ENCODE measurements at regions not wholly inside any gene's neighbourhood (a gene's known extent, or its start where the extent isn't known, plus 50 kb on each side); places are given as distances from the start of the nearest gene placed in this dataset.

GRCh38 chr2:180205621-180206235 lies 198.6 kb upstream of the CWC22 start:
- Histone ChIP-seq H3K4me3 (ENCODE audit: low read length in 2 of 2) (no peak overlapping the region), H3K27me3 (ENCODE audit: control insufficient read depth in 2 of 2, insufficient read depth in 2 of 2, low read length in 2 of 2) (no peaks in the 10 kb centered on the region), H3K9me3 (ENCODE audit: control insufficient read depth in 2 of 2, low read length in 2 of 2) (no peaks in the 10 kb centered on the region), H3K4me1 (ENCODE audit: control insufficient read depth in 2 of 2, insufficient read depth in 2 of 2, low read length in 2 of 2) (no peaks in the 10 kb centered on the region), H3K9ac (ENCODE audit: low read depth in 1 of 2, low read length in 2 of 2) (no peak overlapping the region), H3K36me3 (ENCODE audit: control insufficient read depth in 2 of 2, insufficient read depth in 2 of 2, low read length in 2 of 2) (no peaks in the 10 kb centered on the region), H3K27ac (ENCODE audit: low read depth in 2 of 2, low read length in 2 of 2) (no peak overlapping the region)

GRCh38 chr2:180203972-180204371 lies 196.9 kb upstream of the CWC22 start:
- Histone ChIP-seq H3K9ac (ENCODE audit: low read depth in 1 of 2, low read length in 2 of 2) (no peak overlapping the region), H3K36me3 (ENCODE audit: control insufficient read depth in 2 of 2, insufficient read depth in 2 of 2, low read length in 2 of 2) (no peaks in the 10 kb centered on the region), H3K4me1 (ENCODE audit: control insufficient read depth in 2 of 2, insufficient read depth in 2 of 2, low read length in 2 of 2) (no peaks in the 10 kb centered on the region), H3K4me3 (ENCODE audit: low read length in 2 of 2) (no peak overlapping the region), H3K27ac (ENCODE audit: low read depth in 2 of 2, low read length in 2 of 2) (no peak overlapping the region), H3K9me3 (ENCODE audit: control insufficient read depth in 2 of 2, low read length in 2 of 2) (no peaks in the 10 kb centered on the region), H3K27me3 (ENCODE audit: control insufficient read depth in 2 of 2, insufficient read depth in 2 of 2, low read length in 2 of 2) (no peaks in the 10 kb centered on the region)

DNA sequence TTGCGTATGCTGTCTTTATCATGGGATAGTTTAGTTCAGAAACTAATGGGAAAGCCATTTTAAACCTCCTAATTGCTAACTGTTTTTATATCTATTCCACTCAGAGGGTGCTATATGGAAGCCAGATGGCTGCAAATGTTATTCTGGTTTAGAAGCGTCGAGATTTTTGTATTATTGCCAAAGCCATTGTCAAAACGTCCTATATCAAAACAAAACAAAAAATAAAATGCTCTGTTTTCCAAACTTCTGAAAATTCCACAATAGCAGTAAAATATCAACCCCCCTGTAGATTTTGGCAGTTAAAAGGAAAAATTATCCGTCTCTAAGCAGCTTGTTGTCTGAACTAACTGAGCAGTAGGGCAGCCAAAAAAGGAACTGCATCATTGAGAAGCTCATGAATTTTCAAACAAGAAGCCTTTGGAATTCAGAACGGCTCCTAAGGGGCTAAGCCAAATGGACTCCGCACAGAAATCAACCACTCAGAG lies 195.4 kb upstream of the CWC22 start:
- Histone ChIP-seq H3K9me3 (ENCODE audit: control insufficient read depth in 2 of 2, low read length in 2 of 2) (no peaks in the 10 kb centered on the region), H3K27me3 (ENCODE audit: control insufficient read depth in 2 of 2, insufficient read depth in 2 of 2, low read length in 2 of 2) (no peaks in the 10 kb centered on the region), H3K36me3 (ENCODE audit: control insufficient read depth in 2 of 2, insufficient read depth in 2 of 2, low read length in 2 of 2) (no peaks in the 10 kb centered on the region), H3K4me3 (ENCODE audit: low read length in 2 of 2) (no peak overlapping the region), H3K9ac (ENCODE audit: low read depth in 1 of 2, low read length in 2 of 2) (no peak overlapping the region), H3K4me1 (ENCODE audit: control insufficient read depth in 2 of 2, insufficient read depth in 2 of 2, low read length in 2 of 2) (no peaks in the 10 kb centered on the region), H3K27ac (ENCODE audit: low read depth in 2 of 2, low read length in 2 of 2) (no peak overlapping the region)

DNA sequence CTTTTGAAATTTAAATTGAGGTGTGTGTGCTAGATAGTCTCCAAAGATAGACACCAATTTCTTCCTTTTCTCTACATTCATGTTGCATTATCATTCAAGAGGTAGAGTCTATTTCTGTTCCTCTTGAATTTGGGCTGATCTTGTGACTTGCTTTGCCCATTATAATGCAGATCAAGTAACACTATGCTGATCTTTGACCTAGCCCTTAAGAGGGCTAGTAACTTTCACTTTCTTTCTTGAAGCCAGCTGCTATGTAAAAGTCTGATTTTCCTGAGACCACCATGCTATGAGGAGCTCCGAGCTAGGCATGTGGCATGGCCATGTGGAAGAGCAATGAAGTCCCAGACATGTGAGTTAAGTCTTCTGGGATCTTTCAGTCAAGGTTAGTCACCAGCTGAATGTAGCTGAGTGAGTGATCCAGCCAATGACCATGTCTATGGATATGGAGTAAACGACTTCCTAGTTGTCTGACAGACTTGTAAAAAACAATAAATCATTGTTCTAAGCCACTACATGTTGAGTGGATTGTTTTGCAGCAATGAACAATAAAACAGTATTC lies 189.4 kb upstream of the CWC22 start:
- no peak overlapping the region for H3K27ac ChIP-seq (ENCODE audit: low read depth in 2 of 2, low read length in 2 of 2)
- no peak overlapping the region for H3K4me3 ChIP-seq (ENCODE audit: low read length in 2 of 2)
- no peak overlapping the region for H3K9ac ChIP-seq (ENCODE audit: low read depth in 1 of 2, low read length in 2 of 2)
- H3K27me3 ChIP-seq (ENCODE audit: control insufficient read depth in 2 of 2, insufficient read depth in 2 of 2, low read length in 2 of 2): peaks cover 0 to 3% of the 10 kb centered on the region in 2 donors
- H3K4me1 ChIP-seq (ENCODE audit: control insufficient read depth in 2 of 2, insufficient read depth in 2 of 2, low read length in 2 of 2): no peaks in the 10 kb centered on the region
- no peaks in the 10 kb centered on the region for H3K36me3 ChIP-seq (ENCODE audit: control insufficient read depth in 2 of 2, insufficient read depth in 2 of 2, low read length in 2 of 2)
- no peaks in the 10 kb centered on the region for H3K9me3 ChIP-seq (ENCODE audit: control insufficient read depth in 2 of 2, low read length in 2 of 2)

- no peak overlapping the region for H3K9ac ChIP-seq (ENCODE audit: low read depth in 1 of 2, low read length in 2 of 2)
- no peaks in the 10 kb centered on the region for H3K4me1 ChIP-seq (ENCODE audit: control insufficient read depth in 2 of 2, insufficient read depth in 2 of 2, low read length in 2 of 2)
- H3K9me3 ChIP-seq (ENCODE audit: control insufficient read depth in 2 of 2, low read length in 2 of 2): no peaks in the 10 kb centered on the region
- no peaks in the 10 kb centered on the region for H3K36me3 ChIP-seq (ENCODE audit: control insufficient read depth in 2 of 2, insufficient read depth in 2 of 2, low read length in 2 of 2)
- H3K27me3 ChIP-seq (ENCODE audit: control insufficient read depth in 2 of 2, insufficient read depth in 2 of 2, low read length in 2 of 2): peaks cover 0 to 3% of the 10 kb centered on the region in 2 donors
- no peak overlapping the region for H3K27ac ChIP-seq (ENCODE audit: low read depth in 2 of 2, low read length in 2 of 2)
- no peak overlapping the region for H3K4me3 ChIP-seq (ENCODE audit: low read length in 2 of 2)
These were observed 188.8 kb upstream of the CWC22 start for GRCh38 chr2:180195847-180196246.

DNA sequence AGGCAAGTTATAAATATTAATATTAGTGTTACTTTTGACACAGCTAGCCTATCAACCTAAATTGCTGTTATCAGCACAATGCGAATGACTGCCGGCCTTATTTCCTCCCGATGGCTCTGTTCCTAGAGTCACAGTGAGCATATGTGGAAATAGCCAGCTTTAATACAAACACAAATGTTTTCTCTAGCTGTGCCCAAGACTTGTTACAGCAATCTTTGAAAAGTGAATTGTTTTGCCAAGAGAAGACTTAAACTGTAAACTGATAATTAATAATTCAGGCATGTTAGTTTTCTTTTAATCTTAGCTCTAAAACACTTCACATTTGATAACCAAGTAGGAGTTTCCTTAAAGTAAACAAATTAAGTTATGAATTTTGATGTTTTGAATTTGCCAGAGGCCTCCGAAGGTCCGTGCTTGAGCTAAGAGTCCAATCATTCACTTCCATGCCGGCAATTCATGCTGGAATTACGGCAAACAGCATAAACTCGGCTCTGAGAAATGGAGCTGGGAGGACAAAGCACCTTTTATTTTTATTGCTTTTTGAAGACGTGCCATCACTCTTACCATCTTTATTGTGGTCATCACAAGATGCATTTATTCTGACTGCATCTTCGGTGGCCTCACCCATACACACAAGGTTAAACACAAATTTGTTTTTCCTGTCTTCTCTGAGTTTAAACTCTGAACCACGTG lies 184.5 kb upstream of the CWC22 start:
- no peaks in the 10 kb centered on the region for H3K4me1 ChIP-seq (ENCODE audit: control insufficient read depth in 2 of 2, insufficient read depth in 2 of 2, low read length in 2 of 2)
- no peak overlapping the region for H3K4me3 ChIP-seq (ENCODE audit: low read length in 2 of 2)
- H3K27me3 ChIP-seq (ENCODE audit: control insufficient read depth in 2 of 2, insufficient read depth in 2 of 2, low read length in 2 of 2): peaks cover 0 to 3% of the 10 kb centered on the region in 2 donors

GRCh38 chr2:180190851-180191250 lies 183.8 kb upstream of the CWC22 start:
- H3K9me3 ChIP-seq (ENCODE audit: control insufficient read depth in 2 of 2, low read length in 2 of 2): no peaks in the 10 kb centered on the region
- no peak overlapping the region for H3K4me3 ChIP-seq (ENCODE audit: low read length in 2 of 2)
- H3K36me3 ChIP-seq (ENCODE audit: control insufficient read depth in 2 of 2, insufficient read depth in 2 of 2, low read length in 2 of 2): no peaks in the 10 kb centered on the region
- no peak overlapping the region for H3K27ac ChIP-seq (ENCODE audit: low read depth in 2 of 2, low read length in 2 of 2)
- no peak overlapping the region for H3K9ac ChIP-seq (ENCODE audit: low read depth in 1 of 2, low read length in 2 of 2)
- no peaks in the 10 kb centered on the region for H3K4me1 ChIP-seq (ENCODE audit: control insufficient read depth in 2 of 2, insufficient read depth in 2 of 2, low read length in 2 of 2)
- H3K27me3 ChIP-seq (ENCODE audit: control insufficient read depth in 2 of 2, insufficient read depth in 2 of 2, low read length in 2 of 2): peaks cover 0 to 3% of the 10 kb centered on the region in 2 donors

More for the DNA sequence above, 184.5 kb upstream of the CWC22 start:
- H3K27ac ChIP-seq (ENCODE audit: low read depth in 2 of 2, low read length in 2 of 2): no peak overlapping the region
- H3K9me3 ChIP-seq (ENCODE audit: control insufficient read depth in 2 of 2, low read length in 2 of 2): no peaks in the 10 kb centered on the region
- no peaks in the 10 kb centered on the region for H3K36me3 ChIP-seq (ENCODE audit: control insufficient read depth in 2 of 2, insufficient read depth in 2 of 2, low read length in 2 of 2)
- H3K9ac ChIP-seq (ENCODE audit: low read depth in 1 of 2, low read length in 2 of 2): no peak overlapping the region

DNA sequence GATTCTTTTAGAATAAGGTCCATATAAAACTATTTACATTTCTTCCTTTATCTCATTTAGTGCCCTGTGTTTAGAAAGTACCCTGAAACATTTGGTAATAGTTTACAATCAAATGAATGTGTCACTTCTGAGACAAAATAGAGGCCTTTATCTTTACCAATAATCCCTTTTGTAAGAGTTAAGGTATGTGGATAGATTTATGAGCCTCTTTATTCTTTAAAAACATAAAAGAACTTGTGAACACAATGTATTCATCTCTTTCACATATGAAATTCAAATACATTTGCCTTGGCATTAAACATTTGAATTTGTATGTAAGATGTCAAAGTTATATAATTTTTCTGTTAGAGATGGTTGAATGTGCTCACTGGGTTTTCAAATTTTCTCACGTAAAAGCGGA lies 180.5 kb upstream of the CWC22 start:
- H3K9ac ChIP-seq (ENCODE audit: low read depth in 1 of 2, low read length in 2 of 2): no peak overlapping the region
- peaks cover 0 to 3% of the 10 kb centered on the region in 2 donors for H3K27me3 ChIP-seq (ENCODE audit: control insufficient read depth in 2 of 2, insufficient read depth in 2 of 2, low read length in 2 of 2)
- no peak overlapping the region for H3K4me3 ChIP-seq (ENCODE audit: low read length in 2 of 2)
- H3K4me1 ChIP-seq (ENCODE audit: control insufficient read depth in 2 of 2, insufficient read depth in 2 of 2, low read length in 2 of 2): no peaks in the 10 kb centered on the region
- no peaks in the 10 kb centered on the region for H3K36me3 ChIP-seq (ENCODE audit: control insufficient read depth in 2 of 2, insufficient read depth in 2 of 2, low read length in 2 of 2)
- H3K27ac ChIP-seq (ENCODE audit: low read depth in 2 of 2, low read length in 2 of 2): no peak overlapping the region
- no peaks in the 10 kb centered on the region for H3K9me3 ChIP-seq (ENCODE audit: control insufficient read depth in 2 of 2, low read length in 2 of 2)

GRCh38 chr2:180184506-180184905 lies 177.4 kb upstream of the CWC22 start:
- no peaks in the 10 kb centered on the region for H3K9me3 ChIP-seq (ENCODE audit: control insufficient read depth in 2 of 2, low read length in 2 of 2)
- no peak overlapping the region for H3K4me3 ChIP-seq (ENCODE audit: low read length in 2 of 2)
- no peaks in the 10 kb centered on the region for H3K27me3 ChIP-seq (ENCODE audit: control insufficient read depth in 2 of 2, insufficient read depth in 2 of 2, low read length in 2 of 2)
- H3K36me3 ChIP-seq (ENCODE audit: control insufficient read depth in 2 of 2, insufficient read depth in 2 of 2, low read length in 2 of 2): no peaks in the 10 kb centered on the region
- no peak overlapping the region for H3K27ac ChIP-seq (ENCODE audit: low read depth in 2 of 2, low read length in 2 of 2)
- H3K9ac ChIP-seq (ENCODE audit: low read depth in 1 of 2, low read length in 2 of 2): no peak overlapping the region
- no peaks in the 10 kb centered on the region for H3K4me1 ChIP-seq (ENCODE audit: control insufficient read depth in 2 of 2, insufficient read depth in 2 of 2, low read length in 2 of 2)

- H3K4me3 ChIP-seq (ENCODE audit: low read length in 2 of 2): no peak overlapping the region
- H3K9me3 ChIP-seq (ENCODE audit: control insufficient read depth in 2 of 2, low read length in 2 of 2): no peaks in the 10 kb centered on the region
- H3K27me3 ChIP-seq (ENCODE audit: control insufficient read depth in 2 of 2, insufficient read depth in 2 of 2, low read length in 2 of 2): no peaks in the 10 kb centered on the region
- H3K9ac ChIP-seq (ENCODE audit: low read depth in 1 of 2, low read length in 2 of 2): no peak overlapping the region
- no peaks in the 10 kb centered on the region for H3K4me1 ChIP-seq (ENCODE audit: control insufficient read depth in 2 of 2, insufficient read depth in 2 of 2, low read length in 2 of 2)
- H3K36me3 ChIP-seq (ENCODE audit: control insufficient read depth in 2 of 2, insufficient read depth in 2 of 2, low read length in 2 of 2): no peaks in the 10 kb centered on the region
- no peak overlapping the region for H3K27ac ChIP-seq (ENCODE audit: low read depth in 2 of 2, low read length in 2 of 2)
These were observed 173.4 kb upstream of the CWC22 start for GRCh38 chr2:180180511-180180910.

Data from mucosa of rectum (tissue), 2 donors.